CMK (cell line): ENCODE measurements at regions not wholly inside any gene's neighbourhood (a gene's known extent, or its start where the extent isn't known, plus 50 kb on each side); places are given as distances from the start of the nearest gene placed in this dataset.

Source experiments
- DNase-seq: peaks from one replicate; pipeline ENCODE4 v3.0.0-alpha.2; 2010; ENCODE audit warnings: low read depth

DNA sequence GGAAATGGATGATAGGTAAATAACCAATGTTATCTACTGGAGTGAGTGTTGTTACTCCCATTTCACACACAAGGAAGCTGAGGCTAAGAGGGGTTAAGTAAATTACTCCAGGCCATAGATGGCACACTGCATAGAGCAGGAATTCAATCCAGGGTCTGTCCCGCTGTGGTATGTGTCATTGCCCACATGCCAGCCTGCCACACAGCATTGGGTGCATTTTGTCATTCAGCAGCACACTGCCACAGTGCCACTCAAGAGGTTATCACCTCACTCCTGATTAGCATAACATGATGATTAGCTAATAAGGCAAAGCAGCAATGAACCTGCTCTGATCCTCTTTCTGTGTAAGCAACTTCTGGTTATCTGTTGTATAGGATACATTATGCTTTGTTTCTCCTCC lies 157.4 kb upstream of the CTNNB1 start:
- no peak for DNase-seq

DNA sequence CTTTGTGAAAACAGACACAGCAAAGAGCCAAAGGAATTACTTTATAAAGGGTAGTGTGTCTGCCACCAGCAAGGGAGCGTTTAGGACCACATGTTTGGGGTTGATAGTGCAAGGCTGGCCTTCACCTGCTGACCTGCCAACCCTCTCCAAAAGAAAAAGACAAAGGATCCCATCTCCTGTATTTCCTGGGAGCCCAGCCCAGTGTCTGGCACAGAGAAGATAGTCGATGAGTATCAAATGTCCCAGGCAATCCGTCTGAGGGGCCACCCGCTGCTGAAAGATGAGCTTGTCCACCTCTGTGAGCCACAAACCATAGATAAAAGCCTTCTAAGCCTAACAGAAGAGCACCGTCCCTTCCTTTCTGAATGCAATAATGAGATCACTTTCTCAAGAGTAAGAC lies 154.8 kb upstream of the CTNNB1 start:
- DNase-seq = no peak

DNA sequence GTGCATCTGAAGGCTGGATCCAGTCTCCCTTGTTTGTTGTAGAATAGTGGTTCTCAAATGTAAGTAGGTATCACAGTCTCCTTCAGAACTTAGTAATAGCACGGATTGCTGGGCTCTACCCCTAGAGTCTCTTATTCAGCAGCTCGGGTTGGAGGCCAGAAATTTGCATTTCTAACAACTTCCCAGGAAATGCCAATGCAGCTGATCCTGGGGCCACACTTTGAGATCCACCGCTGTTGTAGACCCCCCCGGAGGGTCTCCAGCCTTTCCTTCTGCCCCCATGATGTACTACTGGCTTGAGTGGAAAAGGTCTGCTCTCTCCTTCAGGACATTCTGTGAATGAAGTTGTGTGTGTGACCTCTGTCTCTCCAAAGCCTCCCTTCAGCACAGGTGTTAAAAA lies 153.8 kb upstream of the CTNNB1 start:
- DNase-seq = no peak

DNA sequence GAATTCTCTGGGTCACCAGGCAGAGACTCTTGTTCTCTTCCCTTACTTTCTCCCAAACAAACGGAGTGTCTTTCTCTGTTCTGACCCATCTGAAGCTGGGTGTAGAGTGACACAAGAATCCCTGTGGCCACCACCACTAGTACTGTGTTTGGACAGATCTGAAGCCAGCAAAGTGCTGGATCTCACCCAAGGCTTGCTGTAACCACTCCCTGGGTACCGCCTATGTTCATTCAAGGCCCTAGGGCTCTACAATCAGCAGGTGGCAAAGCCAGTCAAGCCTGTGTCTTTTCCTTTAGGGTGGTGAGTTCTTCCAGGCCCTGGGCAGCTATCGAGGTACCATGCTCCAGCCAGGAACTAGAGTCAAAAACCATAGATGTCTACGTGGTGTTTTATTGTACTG lies 149.2 kb upstream of the CTNNB1 start:
- no peak for DNase-seq

DNA sequence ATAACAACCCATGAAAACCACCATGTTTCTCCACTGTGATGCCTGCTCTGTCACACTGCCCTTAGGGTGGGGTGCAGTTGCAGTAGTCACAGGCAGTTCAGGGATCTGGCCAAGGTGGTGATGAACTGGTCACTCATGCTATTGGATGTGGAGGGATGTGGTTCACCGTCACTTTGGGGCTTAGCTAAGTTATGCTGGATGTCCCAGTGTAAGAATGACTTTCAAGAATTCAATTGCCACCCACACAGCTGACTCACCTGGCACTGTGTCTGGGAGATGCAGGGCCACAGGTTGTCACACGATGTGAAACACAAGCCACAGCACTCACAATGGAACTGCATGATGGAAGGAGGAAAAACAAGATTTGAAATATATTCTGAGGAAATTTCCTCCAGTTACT lies 146.1 kb upstream of the CTNNB1 start:
- no peak for DNase-seq

DNA sequence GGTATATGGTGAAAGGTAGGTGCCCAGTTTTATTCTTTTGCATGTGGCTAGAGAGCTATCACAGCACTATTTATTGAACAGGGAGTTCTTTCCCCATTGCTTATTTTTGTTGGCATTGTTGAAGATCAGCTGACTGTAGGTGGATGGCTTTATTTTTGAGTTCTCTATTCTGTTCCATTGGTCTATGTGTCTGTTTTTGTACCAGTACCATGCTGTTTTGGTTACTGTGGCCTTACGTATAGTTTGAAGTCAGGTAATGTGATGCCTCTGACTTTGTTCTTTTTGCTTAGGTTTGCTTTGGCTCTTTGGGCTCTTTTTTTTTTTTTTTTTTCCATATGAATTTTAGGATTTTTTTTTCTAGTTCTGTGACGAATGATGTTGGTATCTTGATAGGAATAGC lies 139.2 kb upstream of the CTNNB1 start:
- no peak for DNase-seq

DNA sequence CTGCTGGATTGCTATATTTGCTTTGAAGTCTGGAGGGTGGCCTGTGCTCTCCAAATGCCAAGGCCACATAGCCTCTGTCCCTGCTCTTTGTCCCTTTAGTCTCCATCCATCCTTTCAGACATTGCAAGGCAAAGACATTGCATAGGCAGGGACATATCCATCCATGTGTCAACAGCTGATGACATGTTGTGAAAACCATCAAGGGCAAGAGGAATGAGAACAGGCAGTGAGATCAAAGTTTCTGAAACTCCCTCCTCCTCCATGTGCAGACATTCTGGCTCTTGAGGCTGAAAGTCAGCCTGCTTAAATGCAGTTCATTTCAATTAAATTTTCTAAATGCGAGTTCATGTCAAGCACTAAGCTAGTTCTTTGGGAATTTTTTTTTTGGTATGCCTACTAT lies 135.2 kb upstream of the CTNNB1 start:
- DNase-seq = no peak

DNA sequence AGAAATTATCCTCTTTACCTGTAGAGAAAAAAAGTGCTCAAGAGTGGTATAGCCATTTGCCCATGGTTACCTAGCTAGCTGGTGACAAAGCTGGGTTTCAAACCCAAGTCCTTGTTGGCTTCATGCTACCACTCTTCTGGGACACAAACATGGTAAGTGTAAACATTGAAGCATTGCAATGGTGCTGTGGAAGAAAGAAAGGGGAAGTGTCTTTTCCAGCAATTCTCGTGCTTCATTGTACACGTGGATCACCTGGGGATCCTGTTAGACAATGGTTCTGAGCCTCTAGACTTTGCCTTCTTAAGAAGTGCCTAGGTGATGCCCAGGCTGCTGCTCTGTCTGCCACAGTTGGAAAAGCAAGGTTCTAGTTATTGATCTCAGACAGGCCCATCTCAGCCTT lies 134.8 kb upstream of the CTNNB1 start:
- DNase-seq = no peak

DNA sequence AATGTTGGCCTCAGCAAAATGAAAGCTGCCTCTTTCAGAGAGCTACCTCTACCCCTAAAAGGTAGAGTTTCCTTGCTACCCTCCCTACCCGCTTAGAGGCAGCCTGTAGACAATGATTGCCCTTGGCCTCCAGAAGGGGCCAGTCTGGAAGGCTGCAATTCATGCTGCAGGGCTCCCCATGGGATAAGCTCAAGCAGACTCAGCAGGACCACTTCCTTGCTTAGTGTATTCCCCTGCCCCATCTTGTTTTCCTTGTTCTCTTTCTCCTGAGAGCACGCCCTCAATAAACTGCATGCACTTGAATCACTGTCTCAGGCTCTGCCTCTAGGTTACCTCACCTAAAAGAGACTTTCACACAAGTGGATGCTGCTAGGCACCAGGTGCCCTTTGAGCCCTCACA lies 134.0 kb upstream of the CTNNB1 start:
- DNase-seq = no peak

DNA sequence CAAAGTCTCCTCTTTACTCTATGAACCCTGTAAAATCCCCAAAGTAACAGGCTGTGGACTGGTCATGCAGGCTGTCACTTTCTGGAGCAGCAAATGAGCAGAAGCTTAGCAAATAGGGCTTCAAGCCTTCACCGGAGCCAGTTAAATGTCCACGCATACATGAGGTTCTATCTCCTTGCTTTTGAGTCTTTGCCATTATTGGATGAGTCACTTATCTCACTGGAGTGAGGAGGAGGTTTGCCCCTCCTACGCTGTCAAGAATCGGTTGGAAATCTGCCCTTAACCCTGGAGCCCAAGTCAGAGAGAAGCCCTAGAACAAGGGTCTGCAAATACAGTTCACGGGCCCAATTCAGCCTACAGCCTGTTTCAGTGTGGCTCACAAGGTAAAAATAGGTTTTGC lies 126.1 kb upstream of the CTNNB1 start:
- no peak for DNase-seq

DNA sequence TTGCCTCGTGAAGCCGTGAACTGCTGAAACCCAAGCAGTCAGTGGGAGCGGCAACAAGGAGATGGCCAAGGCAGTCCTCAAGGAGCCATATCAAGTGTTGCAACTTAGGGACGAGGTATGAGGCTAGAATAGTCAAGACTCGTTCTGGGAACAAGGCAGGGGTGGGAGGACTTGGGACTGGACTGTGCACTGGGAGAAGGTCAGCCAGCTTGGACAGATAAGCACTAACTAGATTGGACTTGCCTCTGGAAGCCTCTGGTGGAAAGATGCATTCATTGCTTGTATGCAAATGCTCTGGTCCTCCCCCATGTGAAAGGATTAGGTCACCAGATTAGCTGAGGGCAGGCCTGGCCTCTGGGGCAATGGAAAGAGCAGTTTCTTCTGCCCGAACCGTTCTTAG lies 123.3 kb upstream of the CTNNB1 start:
- no peak for DNase-seq

DNA sequence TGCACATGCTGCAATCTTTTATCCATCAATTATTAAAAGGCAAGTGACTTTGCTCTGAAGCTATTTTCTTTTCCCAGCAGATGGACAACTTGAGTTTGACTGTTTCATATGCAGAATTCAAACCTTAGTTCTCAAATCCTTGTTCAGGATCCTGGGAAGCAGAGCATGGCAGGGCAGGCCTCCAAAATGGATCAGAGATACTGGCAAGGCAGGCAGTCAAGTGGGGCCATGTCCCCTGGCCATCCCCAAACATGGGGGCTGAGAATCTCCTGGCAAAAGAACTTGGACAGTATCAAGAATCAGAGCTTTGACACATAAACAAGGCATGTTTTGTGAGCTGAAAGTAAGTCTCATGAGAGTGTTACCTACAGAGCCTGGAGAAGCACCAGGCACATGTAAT lies 122.9 kb upstream of the CTNNB1 start:
- DNase-seq = no peak

DNA sequence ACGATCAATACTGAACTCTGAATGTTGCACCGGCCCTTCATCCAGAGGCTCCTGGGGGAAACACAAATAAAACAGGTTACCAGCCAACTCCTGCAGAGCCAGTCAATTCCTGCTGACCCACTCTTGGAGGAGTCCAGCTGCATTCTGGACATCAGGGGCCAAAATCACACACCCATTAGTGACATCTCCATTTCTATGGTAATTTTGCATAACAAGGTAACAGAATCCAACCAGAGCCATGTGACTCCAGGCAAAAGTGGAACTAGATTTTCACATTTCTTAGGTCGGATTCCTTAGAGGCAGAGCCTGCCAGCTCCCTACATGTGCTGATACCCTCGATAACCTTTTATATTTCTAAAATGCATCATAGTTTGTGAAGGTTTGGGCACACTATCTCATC lies 119.2 kb upstream of the CTNNB1 start:
- DNase-seq = no peak

DNA sequence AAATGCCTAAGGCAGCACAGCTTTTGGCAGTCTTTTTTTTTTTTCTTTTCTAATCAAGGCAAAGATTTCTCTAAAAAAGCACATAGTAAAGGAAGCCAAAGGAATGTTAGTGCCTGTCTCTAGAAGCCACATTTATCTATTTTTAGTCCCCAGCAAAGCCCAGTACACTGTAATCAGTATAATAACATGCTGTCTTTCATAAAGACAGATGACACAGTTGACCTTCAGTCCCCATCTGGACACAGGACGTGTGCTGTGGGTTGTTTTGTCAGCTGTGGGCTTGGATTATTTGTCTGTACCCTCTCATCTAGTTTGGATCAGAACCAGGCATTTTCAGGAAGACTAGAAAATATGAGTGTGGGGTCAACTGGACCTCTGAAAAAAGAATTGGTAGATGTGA lies 110.4 kb upstream of the CTNNB1 start:
- DNase-seq = no peak

DNA sequence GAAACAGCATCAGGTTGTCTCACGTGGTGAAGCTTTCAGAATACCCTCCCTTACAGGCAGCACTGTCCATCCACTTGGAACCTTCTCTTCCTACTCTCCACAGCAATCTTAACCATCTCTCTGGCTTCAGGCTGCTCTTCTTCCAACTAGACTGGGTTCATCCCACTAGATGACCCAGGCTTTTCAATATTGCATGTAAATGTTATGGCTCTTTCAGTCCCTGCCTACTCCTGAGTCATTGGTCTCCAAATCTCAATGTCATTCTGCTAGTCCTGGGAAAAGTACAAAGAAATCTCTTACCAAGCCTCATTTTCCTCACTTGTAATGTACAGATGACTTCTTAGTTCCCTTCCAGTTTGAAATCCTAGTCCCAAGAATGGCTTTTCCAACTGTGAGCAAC lies 109.7 kb upstream of the CTNNB1 start:
- no peak for DNase-seq

DNA sequence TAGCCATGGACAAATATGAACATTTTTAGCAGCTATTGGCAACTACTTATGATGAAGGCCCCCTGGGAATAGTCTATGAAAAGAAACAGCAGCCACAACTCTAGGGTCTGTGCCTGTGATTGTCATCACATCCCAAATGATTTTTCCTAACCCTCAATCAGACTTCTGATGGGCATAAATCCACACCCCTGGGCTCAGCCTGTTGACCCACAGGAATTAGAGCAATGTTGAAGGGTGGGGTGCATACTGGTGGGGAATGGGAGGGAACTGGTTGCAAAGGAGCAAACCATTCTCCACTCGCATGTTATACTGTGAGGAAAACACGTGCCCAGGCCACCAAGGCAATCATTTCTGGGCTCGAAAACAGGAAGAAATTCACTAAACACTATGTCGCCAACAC lies 106.5 kb upstream of the CTNNB1 start:
- DNase-seq = no peak

DNA sequence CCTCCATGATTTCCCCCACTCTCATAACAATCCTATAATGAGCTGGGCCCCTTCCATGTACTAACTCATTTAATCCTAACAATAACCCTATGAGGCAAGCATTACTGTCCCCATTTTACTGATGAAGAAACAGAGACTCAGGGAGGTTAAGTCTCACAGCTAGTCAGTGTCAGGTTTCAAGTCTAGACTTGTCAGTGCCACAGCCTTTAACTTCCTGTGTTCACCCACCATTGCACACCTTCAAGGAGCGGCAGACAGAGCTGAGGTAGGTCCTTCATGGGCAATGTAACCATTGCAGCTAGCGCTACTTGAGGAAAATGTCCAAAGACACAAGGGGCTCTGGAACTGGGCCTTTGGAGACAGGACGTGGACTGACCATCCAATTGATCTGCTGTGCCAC lies 105.8 kb upstream of the CTNNB1 start:
- DNase-seq = no peak

DNA sequence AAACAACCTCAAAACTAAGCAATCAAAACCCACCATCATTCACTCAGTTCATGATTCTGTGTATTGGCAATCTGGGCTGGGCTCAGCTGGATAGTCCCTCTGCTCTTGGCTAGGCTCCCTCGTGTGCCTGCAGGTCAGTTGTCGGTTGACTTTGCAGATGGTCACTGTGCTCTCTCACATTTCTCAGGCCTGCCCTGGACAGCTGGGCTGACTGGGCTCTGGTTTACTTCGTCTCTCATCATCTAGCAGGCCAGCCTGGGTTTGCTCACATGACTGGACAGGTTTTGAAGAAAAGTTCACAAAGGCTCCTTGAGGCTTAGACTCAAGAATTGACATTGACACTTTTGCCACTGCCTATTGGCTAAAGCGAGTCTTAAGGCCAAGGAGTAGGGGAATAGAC lies 105.0 kb upstream of the CTNNB1 start:
- no peak for DNase-seq

DNA sequence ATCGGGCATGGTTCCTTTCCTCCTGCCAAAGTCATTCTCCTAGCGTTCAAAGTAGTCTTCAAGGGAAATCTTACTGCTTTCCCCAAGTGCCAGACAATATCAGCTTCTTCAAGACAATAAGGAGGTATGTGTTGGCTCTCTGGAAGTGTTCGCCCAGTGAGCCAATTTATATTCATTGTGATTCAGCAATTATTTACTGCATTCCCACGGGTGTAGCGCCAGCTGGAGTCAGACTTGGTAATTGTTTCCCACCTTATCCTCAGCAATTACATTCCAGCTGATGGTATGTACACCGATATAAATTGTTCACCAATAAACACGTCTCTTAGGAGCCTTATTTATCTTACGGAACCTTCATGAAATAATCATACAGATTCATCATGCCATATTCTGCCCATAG lies 103.6 kb upstream of the CTNNB1 start:
- DNase-seq = no peak

DNA sequence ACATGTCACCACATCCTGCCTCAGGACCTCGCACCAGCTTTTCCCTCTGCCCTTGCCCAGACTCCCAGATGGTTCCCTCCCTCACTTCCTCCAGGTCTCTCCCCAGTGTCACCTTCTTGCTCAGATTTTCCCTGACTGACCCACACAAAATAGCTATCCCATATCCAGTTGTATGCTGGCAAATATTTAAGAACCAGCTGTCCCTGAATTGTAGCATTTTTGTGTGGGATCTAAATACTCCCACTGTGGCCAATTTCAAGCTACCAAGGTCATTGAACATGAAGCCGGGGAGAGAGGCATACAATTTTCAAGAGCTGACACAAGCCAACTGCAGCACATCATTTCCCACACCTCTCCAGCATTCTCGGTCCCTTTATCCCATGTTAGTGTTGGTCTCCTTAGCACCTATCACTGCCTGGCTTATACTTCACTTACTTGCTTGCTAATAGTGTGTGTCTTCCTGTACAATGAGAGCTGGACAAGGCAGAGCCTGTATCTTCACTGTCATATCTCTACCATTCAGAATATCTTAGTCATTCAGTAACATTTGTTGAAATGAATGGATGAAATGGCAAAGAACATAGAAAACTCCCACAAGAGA lies 101.3 kb upstream of the CTNNB1 start:
- no peak for DNase-seq

DNA sequence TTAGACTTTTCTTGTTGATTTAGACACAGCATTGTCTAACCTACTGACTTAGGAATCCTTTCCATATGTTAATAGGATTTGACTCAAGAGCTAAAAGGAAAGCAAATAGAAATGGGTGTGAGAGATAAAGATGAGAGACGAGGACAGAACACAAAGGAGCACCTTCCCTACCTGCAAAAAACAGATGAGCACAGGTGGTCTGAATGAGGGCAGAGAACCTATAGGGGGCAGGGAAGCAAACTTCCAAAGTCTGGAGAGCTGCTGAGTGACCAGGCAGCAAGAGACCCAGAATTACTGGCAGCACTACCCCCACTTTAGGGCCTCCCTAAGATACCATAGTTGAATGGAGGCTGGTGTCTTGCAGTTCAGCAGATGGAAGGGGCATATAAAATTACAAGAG lies 98.1 kb upstream of the CTNNB1 start:
- no peak for DNase-seq

DNA sequence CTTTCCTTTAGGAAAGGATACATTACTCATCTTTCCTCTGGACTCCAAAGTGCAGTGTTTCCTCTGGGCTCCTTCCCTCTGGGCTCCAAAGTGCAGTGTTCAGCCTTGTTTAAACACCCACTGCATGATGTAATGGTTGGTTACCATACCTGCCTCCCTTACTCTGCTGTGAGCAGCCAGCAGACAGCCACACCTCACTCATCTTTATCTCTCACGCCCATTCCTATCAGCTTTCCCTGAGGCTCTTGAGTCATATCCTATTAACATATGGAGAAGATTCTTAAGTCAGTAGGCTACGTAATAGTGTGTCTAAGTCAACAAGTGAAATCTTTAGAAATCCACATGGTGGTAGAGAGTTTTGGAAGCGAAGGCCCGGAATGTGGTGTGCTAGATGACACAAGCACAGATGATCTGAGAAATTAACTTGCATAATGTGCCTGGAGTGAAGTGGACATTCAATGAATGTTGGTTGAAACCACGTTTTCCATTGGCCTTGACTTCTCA lies 97.2 kb upstream of the CTNNB1 start:
- DNase-seq = no peak

DNA sequence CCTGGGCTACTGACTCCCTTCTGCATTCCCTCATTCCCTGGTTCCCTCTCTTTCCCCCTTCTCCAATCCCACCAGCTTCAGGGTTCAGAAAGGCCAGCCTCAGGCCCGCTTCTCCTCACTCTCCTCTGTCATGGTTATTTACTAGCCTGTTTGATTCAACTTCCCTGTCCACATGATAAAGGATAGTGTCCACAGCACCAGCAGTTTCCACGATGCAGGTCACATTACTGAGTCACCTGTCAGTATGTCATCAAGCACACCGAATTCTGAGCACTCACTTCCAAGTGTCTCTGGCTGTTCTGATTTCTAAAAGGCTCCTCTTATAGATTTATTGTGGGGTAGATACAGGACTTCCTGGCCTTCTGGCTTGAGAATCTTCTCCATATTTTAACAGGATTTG lies 96.6 kb upstream of the CTNNB1 start:
- no peak for DNase-seq

DNA sequence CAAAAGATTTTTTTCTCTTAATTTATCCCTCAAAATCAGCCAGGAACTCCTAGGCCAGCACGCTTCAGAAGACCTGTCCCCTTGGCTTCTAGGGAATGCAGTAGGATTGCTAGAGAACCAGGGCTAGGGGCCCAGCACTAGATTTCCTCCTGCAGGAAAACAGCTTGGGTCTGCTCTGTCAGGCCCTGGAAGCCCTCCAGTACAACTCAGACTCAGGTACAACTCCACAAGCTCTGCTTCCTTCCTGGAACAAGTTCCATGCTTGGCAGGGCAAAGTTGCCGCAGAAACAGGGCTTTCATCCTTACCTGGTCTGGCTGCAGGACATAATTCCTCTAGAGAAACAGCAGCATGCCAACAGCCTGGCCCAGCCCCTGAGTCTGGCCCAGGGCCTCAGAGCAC lies 96.1 kb upstream of the CTNNB1 start:
- DNase-seq = no peak

DNA sequence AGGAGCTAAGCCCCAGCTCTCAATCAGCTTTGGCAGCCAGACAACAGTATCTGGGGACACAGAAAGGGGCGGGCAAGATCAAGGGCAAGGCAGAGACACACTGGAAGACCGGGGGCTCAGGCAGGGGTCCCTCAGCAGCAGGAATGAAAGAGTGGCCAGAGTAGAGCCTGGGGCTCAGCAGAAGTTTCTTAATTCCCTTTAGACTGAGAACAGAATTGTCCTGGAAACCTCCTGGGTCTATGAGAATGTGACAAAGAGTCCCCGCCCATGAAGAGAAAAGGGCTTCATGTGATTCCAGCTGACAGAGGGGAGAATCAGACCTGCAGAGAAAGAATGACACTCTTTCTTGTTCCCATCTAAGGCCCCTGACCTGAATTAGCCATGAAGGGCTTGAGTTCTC lies 95.2 kb upstream of the CTNNB1 start:
- DNase-seq = no peak
